Tibial nerve (tissue), 4 donors: ENCODE measurements at regions not wholly inside any gene's neighbourhood (a gene's known extent, or its start where the extent isn't known, plus 50 kb on each side); places are given as distances from the start of the nearest gene placed in this dataset.
"Not testable (repeated sequence)": the region's sequence is repeated elsewhere in the genome, so short reads cannot be mapped to it uniquely, and the experiment has no call there.

Experiments
- DNase-seq, 2 donors: peaks; one replicate each; pipeline ENCODE4 v3.0.0-alpha.2; 2019; ENCODE audit warnings: low spot score in 2 of 2
- H3K27ac ChIP-seq, 4 donors: fragments of 200-600 bp; sonication (generic) in 3 of 4; one replicate each; pipeline ENCODE4 v1.5.1; 2017 to 2019; ENCODE audit warnings: mild to moderate bottlenecking in 1 of 4
- H3K27me3 ChIP-seq, 2 donors: fragments of 200-600 bp; sonication (generic) in 1 of 2; one replicate each; pipeline versions ENCODE4 v1.5.1 to v1.6.0; 2017 to 2019
- H3K36me3 ChIP-seq, 3 donors: fragments of 200-600 bp; sonication (generic); one replicate each; pipeline ENCODE4 v1.5.1; 2018 to 2019
- H3K4me1 ChIP-seq, 4 donors: fragments of 200-600 bp; sonication (generic) in 3 of 4; one replicate each; pipeline ENCODE4 v1.5.1; 2017 to 2019
- H3K4me3 ChIP-seq, 4 donors: fragments of 200-600 bp; sonication (generic) in 3 of 4; one replicate each; pipeline ENCODE4 v1.5.1; 2017 to 2019; ENCODE audit warnings: mild to moderate bottlenecking in 1 of 4, moderate library complexity in 1 of 4
- H3K9me3 ChIP-seq, 4 donors: fragments of 200-600 bp; sonication (generic) in 3 of 4; one replicate each; pipeline ENCODE4 v1.5.1; 2017 to 2019
- EP300 ChIP-seq, 2 donors: sonication (generic); formaldehyde crosslinking; IDR thresholded peaks; one replicate each; pipeline ENCODE4 v1.6.1; 2017; ENCODE audit warnings: antibody characterized with exemption in 2 of 2, mild to moderate bottlenecking in 1 of 2
- POLR2A ChIP-seq, 2 donors: fragments of 450-650 bp; IDR thresholded peaks; one replicate each; pipeline ENCODE4 v1.6.1; 2017; ENCODE audit warnings: antibody characterized with exemption in 2 of 2, mild to moderate bottlenecking in 2 of 2, moderate library complexity in 2 of 2
- WGBS, 2 donors: methylation state at CpG; one replicate each; pipeline ENCODE4 v1.1.5; 2018; 5-methylcytosine and 5-hydroxymethylcytosine counted together
- TF ChIP-seq, protein P1 (sequence below), 5 experiments: fragments of 200-600 bp in 3 of 5; fragments of 450-650 bp in 2 of 5; sonication (generic) in 3 of 5; IDR thresholded peaks; one replicate each; pipeline ENCODE4 v1.5.1; 2016 to 2019; ENCODE audit warnings: antibody characterized with exemption in 5 of 5, mild to moderate bottlenecking in 3 of 5, moderate library complexity in 2 of 5

DNA sequence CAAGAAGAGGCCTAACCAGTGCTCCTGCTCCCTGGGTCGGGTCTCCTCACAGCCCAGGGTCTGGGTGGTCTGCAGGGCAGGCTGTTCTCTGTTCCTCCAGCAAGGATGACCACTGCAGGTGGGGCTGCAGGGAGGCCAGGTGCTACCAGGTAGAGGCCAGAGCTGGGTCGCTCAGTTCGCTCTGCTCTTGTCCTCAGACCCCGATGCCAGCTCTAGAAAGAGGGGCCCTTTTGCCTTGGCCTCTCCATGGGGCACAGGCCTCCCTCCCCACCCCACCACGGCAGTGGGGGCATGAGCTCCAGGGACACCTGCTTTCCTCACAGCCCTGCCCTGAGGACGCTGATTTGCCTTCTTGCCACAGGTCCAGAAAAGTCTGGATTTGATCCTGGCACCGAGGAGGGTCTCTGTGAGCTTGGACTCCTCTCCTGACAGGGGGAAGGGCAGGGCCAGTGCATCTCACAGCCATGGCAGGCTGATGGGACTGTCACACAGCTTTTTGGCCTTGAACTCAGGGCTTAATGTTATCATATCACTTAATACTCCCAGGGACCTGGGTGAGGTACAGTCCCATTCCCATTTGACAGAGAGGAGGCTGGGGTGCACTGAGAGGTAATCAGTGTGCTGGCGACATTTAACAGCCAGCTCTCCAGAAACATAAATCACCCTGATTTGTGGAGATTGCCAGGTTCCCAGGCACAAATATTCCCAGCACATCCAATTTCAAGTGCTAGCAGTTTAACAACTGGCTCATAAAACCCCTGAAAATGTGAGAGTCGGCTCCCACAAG, 273.0 kb upstream of the SFSWAP start:
- Histone ChIP-seq H3K36me3 (no peaks in the 10 kb centered on the region), H3K9me3 (no peaks in the 10 kb centered on the region), H3K4me3 (no peak overlapping the region), H3K4me1 (no peaks in the 10 kb centered on the region), H3K27ac (no peak overlapping the region), H3K27me3 (peaks cover 0 to 7% of the 10 kb centered on the region in 2 donors)
- 77 to 81% methylated on average over 9 of the region's 9 CpGs for WGBS, 2 donors
- TF ChIP-seq, protein P1, sequence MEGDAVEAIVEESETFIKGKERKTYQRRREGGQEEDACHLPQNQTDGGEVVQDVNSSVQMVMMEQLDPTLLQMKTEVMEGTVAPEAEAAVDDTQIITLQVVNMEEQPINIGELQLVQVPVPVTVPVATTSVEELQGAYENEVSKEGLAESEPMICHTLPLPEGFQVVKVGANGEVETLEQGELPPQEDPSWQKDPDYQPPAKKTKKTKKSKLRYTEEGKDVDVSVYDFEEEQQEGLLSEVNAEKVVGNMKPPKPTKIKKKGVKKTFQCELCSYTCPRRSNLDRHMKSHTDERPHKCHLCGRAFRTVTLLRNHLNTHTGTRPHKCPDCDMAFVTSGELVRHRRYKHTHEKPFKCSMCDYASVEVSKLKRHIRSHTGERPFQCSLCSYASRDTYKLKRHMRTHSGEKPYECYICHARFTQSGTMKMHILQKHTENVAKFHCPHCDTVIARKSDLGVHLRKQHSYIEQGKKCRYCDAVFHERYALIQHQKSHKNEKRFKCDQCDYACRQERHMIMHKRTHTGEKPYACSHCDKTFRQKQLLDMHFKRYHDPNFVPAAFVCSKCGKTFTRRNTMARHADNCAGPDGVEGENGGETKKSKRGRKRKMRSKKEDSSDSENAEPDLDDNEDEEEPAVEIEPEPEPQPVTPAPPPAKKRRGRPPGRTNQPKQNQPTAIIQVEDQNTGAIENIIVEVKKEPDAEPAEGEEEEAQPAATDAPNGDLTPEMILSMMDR (IDR thresholded peaks at IDR 0.05): no peak
- TF ChIP-seq POLR2A (IDR thresholded peaks at IDR 0.05) (no peak), EP300 (IDR thresholded peaks at IDR 0.05) (no peak)
- DNase-seq: no peak

GRCh38 chr12:131438493-131438835, 272.4 kb upstream of the SFSWAP start:
- not testable (repeated sequence) for H3K36me3 ChIP-seq, H3K9me3 ChIP-seq, H3K27ac ChIP-seq, DNase-seq, H3K27me3 ChIP-seq, H3K4me1 ChIP-seq, H3K4me3 ChIP-seq
- WGBS, 2 donors: 54 to 68% methylated on average over 2 to 3 of the region's 3 CpGs

DNA sequence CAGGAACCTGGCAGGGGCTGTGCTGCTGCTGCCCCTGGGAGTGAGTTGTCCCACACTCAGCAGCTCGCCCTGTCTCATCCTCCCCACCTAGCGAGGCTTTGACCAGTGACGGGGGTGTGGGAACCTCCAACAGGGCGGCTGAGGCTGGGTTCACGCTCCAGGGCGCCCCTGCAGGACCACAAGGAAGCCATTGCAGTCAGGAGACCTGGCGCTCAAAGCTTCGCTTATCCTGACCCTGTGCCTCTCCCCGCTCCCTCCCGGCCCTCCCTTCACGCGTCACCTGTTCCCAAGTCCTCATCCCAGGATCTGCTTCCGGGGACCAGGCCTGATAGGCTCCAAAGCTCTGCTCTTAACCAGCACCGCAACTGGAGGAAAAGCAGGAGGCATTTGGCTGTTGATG, 272.0 kb upstream of the SFSWAP start:
- H3K9me3 ChIP-seq: no peaks in the 10 kb centered on the region
- H3K4me3 ChIP-seq: no peak overlapping the region
- WGBS, 2 donors: 63 to 67% methylated on average over 14 of the region's 14 CpGs
- no peak for DNase-seq
- peaks cover 0 to 7% of the 10 kb centered on the region in 2 donors for H3K27me3 ChIP-seq
- no peaks in the 10 kb centered on the region for H3K36me3 ChIP-seq
- TF ChIP-seq, protein P1 (IDR thresholded peaks at IDR 0.05): no peak
- no peak for TF ChIP-seq EP300 (IDR thresholded peaks at IDR 0.05)
- TF ChIP-seq POLR2A (IDR thresholded peaks at IDR 0.05): no peak
- H3K4me1 ChIP-seq: no peaks in the 10 kb centered on the region
- no peak overlapping the region for H3K27ac ChIP-seq

DNA sequence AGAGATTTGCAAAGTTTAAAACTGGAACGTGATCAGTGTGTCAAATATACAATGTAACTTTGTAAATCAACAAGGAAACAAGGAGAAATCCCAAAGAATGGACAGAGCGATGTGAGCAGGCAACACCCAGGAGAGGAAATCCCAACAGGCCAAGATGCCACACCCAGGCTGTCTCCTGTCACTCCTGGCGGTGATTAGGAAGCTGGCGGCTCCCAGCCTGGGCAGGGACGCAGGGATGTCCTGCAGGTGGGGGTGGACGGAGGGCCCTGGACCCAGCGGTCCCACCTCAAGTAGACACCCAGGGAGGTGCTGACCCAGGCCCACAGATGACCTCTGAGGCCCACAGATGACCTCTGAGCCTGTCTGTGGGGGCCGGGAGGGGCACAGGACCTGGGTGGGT, 271.1 kb upstream of the SFSWAP start:
- not testable (repeated sequence) for H3K4me3 ChIP-seq, H3K27me3 ChIP-seq, H3K27ac ChIP-seq, DNase-seq, H3K36me3 ChIP-seq, H3K9me3 ChIP-seq, H3K4me1 ChIP-seq
- no CpG with 5 or more reads among the region's 8 CpGs for WGBS, 2 donors

DNA sequence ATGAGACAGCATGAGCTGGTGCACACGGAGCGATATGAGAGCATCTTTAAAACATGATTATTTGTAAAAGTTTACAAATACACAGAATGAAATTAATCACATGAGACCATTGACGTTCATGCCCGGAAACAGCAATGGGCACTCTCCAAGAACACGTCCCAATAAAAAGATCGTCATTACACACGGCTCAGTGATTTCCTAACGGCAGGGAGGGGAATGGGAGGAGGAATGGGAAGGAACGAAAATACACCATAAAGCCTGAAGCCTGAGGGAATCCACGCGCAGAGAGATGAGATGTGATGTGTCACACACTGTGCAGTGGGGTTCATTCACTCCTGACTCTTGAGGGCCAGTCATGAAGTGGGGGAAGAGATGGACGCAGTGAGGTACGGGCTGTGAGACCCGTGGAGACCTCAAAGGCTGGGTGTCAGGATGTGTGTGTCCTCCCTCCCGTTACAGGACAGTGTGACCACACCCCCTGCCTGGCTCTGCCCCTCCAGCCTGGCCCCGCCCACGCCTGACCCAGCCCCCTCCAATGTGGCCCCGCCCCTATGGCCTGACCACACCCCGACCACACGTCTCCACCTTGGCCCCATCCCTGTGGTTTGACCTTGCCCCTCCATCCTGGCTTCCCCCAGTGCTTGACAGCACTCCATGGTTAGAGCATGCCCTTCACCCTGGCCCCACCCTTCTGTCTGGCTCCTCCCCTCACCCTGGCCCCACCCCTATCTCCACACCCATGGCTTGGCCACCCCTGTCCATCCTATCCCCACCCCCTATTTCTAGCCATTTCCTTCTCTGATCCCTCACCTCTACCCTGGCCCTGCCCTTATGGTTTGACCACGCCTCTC, 270.5 kb upstream of the SFSWAP start:
- 78 to 81% methylated on average over 2 to 3 of the region's 21 CpGs for WGBS, 2 donors
- not testable (repeated sequence) for H3K4me3 ChIP-seq, H3K27me3 ChIP-seq, H3K4me1 ChIP-seq, H3K27ac ChIP-seq, H3K36me3 ChIP-seq, H3K9me3 ChIP-seq, DNase-seq

DNA sequence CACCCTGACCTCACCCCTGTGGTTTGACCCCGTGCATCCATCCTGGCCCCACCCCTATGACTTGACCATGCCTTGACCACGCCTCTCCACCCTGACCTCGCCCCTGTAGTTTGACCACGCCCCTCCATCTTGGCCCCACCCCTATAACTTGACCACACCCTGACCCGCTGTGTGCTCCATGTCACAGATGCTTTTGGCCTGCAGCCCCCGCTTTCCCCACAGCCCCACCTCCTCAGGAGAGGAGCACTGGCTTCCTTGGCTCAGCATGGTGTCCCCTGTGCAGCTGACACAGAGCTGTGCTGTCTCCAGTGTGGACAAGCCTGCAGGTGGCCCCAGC, 269.9 kb upstream of the SFSWAP start:
- DNase-seq: no peak
- TF ChIP-seq, protein P1 (IDR thresholded peaks at IDR 0.05): no peak
- TF ChIP-seq EP300 (IDR thresholded peaks at IDR 0.05) (no peak), POLR2A (IDR thresholded peaks at IDR 0.05) (no peak)
- Histone ChIP-seq H3K27ac (no peak overlapping the region), H3K9me3 (no peaks in the 10 kb centered on the region), H3K4me3 (no peak overlapping the region), H3K4me1 (no peaks in the 10 kb centered on the region), H3K27me3 (peaks cover 0 to 7% of the 10 kb centered on the region in 2 donors), H3K36me3 (no peaks in the 10 kb centered on the region)
- WGBS, 2 donors: 80 to 87% methylated on average over 6 of the region's 6 CpGs
